ENCODE measurements at regions not wholly inside any gene's neighbourhood (a gene's known extent, or its start where the extent isn't known, plus 50 kb on each side); places are given as distances from the start of the nearest gene placed in this dataset.

- TF ChIP-seq CTCF (IDR thresholded peaks at IDR 0.05): no peak
- no peak for TF ChIP-seq EZH2 (IDR thresholded peaks at IDR 0.05)
Observed at GRCh38 chr7:125119559-125120115, 190.0 kb upstream of the POT1 start.
